T-helper 17 cell (primary cell): ENCODE measurements at regions not wholly inside any gene's neighbourhood (a gene's known extent, or its start where the extent isn't known, plus 50 kb on each side); places are given as distances from the start of the nearest gene placed in this dataset.
"Not testable (repeated sequence)": the region's sequence is repeated elsewhere in the genome, so short reads cannot be mapped to it uniquely, and the experiment has no call there.

ENCODE experiments used
- ATAC-seq: fragments of 150-1000 bp; cut with Tn5 transposase; 2 replicates; pipeline ENCODE4 v1.10.0; 2021; ENCODE audit warnings: mild to moderate bottlenecking, moderate library complexity
- DNase-seq, 3 donors: peaks; one replicate each; pipeline versions ENCODE4 v3.0.0 to v3.0.0-alpha.2; 2020 to 2021
- H3K9me3 ChIP-seq: one replicate; pipeline ENCODE4 v1.7.0; 2013; ENCODE audit warnings: low read length, mild to moderate bottlenecking; ENCODE audit not compliant: control insufficient read depth, poor library complexity, severe bottlenecking
- H3K27ac Mint-ChIP-seq: one replicate; pipeline ENCODE4 v1.8.0; 2022; ENCODE audit warnings: mild to moderate bottlenecking, moderate library complexity, mixed read lengths
- H3K27me3 Mint-ChIP-seq: one replicate; pipeline ENCODE4 v1.8.0; 2022; ENCODE audit warnings: mixed read lengths
- H3K36me3 Mint-ChIP-seq: one replicate; pipeline ENCODE4 v1.8.0; 2022; ENCODE audit warnings: low read depth, mixed read lengths
- H3K4me1 Mint-ChIP-seq: one replicate; pipeline ENCODE4 v1.8.0; 2022; ENCODE audit warnings: mild to moderate bottlenecking, mixed read lengths
- H3K4me3 Mint-ChIP-seq: one replicate; pipeline ENCODE4 v1.8.0; 2022; ENCODE audit warnings: mild to moderate bottlenecking, moderate library complexity, mixed read lengths

DNA sequence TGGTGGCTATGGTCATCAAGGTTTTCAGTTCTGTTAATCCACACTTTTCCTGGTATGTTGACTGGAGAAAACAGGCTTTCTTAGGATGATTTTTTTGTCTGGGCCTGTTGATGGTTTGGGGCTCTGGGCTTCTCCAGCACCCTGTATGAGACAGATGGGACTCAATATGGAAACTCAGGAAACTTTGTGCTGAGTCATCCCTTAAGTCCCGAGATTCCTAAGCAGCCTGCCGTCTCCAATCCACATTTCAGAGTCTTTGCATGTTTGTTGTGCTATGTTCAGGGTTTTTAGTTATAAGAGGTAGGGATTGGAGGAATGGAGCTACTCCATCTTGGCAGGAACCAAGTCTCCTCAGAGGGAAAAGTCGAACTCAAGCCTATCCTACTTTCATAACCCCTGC lies 253.3 kb upstream of the FOXF1 start:
- H3K9me3 ChIP-seq, result no peaks in the 10 kb centered on the region
- DNase-seq (no peak), ATAC-seq (no peak)
- Mint-ChIP-seq H3K36me3 (no peaks in the 10 kb centered on the region), H3K4me3 (no peak overlapping the region), H3K27ac (no peak overlapping the region), H3K4me1 (no peaks in the 10 kb centered on the region), H3K27me3 (no peaks in the 10 kb centered on the region)

DNA sequence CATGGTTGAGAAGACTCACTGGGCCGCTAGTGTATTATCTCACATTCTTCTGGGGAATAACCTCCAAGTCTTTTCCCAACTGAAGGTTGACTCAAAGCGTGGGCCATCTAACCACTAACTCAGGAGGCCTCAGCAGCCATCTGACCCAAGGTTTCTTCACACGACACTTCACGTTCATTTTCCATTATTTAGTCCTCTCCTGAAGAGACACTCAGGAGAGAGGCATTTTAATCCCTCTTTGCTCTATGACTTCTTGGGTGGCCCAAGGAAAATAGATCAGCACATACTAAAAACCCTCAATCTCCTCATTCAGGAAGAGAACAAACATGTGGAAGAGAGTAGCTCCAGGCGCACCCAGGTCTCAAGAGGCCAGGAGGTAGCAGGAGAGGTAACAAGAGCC lies 252.8 kb upstream of the FOXF1 start:
- ATAC-seq (no peak), DNase-seq (no peak)
- Mint-ChIP-seq H3K4me3 (no peak overlapping the region), H3K27ac (no peak overlapping the region), H3K27me3 (no peaks in the 10 kb centered on the region), H3K4me1 (no peaks in the 10 kb centered on the region), H3K36me3 (no peaks in the 10 kb centered on the region)
- no peaks in the 10 kb centered on the region for H3K9me3 ChIP-seq

DNA sequence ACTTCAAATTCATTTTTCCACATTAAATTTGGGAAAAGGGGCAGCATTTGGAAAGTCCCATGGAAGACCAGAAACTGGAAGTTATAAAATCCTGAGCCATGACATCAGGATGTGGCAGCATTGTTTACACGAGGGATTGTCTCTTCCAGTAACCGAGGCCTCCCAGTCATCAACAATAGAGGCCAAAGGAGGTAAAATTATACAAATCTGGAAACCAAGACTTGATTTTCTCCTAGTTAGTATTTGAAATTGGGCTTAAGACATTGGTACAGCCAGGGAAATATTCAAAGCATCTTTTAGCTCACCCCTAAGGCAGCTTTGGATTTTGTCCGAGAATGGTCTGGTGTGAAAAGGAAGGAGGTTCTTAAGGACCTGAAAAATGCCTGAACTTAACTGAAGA lies 251.6 kb upstream of the FOXF1 start:
- Mint-ChIP-seq H3K36me3 (no peaks in the 10 kb centered on the region), H3K27me3 (no peaks in the 10 kb centered on the region), H3K27ac (no peak overlapping the region), H3K4me3 (no peak overlapping the region), H3K4me1 (no peaks in the 10 kb centered on the region)
- no peaks in the 10 kb centered on the region for H3K9me3 ChIP-seq
- no peak for ATAC-seq
- DNase-seq, result no peak

DNA sequence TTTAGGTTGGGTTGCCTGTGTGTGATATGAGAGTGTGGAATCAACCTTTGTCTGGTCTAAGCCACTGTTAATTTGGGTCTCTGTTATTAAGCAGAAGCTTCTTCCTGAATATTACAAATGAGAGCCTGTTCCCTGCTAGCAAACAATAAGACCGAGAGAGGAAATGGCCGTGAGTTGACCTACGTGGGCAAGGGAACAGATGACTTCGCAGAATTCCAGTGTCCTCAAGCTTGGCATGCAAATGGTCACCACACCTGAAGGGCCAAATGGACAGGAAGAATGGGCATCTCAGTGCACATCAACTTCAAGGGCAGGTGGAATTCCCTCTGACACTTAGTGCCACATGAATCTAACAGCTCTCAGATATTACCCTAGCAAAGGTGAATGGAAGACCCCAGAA lies 250.8 kb upstream of the FOXF1 start:
- Mint-ChIP-seq H3K36me3 (no peaks in the 10 kb centered on the region), H3K4me3 (no peak overlapping the region), H3K4me1 (no peaks in the 10 kb centered on the region), H3K27me3 (no peaks in the 10 kb centered on the region), H3K27ac (no peak overlapping the region)
- DNase-seq, result no peak
- H3K9me3 ChIP-seq, result no peaks in the 10 kb centered on the region
- no peak for ATAC-seq

DNA sequence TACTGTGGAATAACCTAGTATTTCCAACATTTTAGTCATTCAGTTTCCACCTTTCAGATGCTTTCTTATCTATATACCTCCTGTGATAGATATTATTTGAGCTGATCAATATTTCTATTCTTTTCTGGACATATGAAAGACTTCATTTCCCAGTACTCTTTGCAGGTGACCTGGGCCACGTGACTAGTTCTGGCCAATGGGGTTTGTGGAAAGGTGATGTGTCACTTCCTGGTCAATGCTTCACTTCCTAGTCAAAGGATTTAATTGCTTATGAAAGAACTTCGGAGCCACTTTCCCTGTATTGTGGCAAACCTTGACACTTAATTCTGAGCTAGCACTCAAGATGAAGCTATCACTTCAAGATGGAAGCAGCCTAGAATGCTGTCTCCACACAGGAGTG lies 248.9 kb upstream of the FOXF1 start:
- DNase-seq, result no peak
- Mint-ChIP-seq H3K27me3 (no peaks in the 10 kb centered on the region), H3K36me3 (no peaks in the 10 kb centered on the region), H3K27ac (no peak overlapping the region), H3K4me3 (no peak overlapping the region), H3K4me1 (no peaks in the 10 kb centered on the region)
- H3K9me3 ChIP-seq, result no peaks in the 10 kb centered on the region
- ATAC-seq, result no peak

DNA sequence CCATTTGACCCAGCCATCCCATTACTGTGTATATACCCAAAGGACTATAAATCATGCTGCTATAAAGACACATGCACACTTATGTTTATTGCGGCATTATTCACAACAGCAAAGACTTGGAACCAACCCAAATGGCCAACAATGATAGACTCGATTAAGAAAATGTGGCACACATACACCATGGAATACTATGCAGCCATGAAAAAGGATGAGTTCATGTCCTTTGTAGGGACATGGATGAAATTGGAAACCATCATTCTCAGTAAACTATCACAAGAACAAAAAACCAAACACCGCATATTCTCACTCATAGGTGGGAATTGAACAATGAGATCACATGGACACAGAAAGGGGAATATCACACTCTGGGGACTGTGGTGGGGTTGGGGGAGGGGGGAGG lies 242.7 kb upstream of the FOXF1 start:
- ATAC-seq, H3K36me3 Mint-ChIP-seq, H3K4me3 Mint-ChIP-seq, H3K9me3 ChIP-seq, H3K27ac Mint-ChIP-seq, H3K27me3 Mint-ChIP-seq, H3K4me1 Mint-ChIP-seq, DNase-seq: not testable (repeated sequence)

DNA sequence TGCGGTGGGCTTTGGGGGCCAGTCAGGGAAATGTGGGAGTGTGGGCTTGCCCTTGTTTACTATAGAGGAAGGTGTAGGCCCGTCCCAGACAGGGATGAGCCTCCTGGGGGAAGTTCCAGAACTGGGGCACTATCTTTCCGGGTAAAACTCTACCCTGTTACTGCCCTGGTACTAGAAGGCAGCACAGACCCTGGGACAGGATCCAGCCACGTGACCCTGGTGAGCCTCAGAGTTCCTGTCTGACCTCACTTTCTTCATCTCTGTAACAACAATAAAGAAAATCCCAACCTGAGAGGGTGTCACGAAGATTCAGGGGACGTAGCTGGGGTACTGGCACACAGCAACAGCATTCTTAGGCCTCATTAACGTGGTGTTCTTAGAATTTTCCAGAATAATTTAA lies 239.6 kb upstream of the FOXF1 start:
- H3K4me3 Mint-ChIP-seq, result no peak overlapping the region
- no peak for DNase-seq
- H3K27me3 Mint-ChIP-seq, result peaks cover 18% of the 10 kb centered on the region
- no peak overlapping the region for H3K27ac Mint-ChIP-seq
- no peaks in the 10 kb centered on the region for H3K4me1 Mint-ChIP-seq
- H3K9me3 ChIP-seq, result no peaks in the 10 kb centered on the region
- ATAC-seq, result no peak
- no peaks in the 10 kb centered on the region for H3K36me3 Mint-ChIP-seq

DNA sequence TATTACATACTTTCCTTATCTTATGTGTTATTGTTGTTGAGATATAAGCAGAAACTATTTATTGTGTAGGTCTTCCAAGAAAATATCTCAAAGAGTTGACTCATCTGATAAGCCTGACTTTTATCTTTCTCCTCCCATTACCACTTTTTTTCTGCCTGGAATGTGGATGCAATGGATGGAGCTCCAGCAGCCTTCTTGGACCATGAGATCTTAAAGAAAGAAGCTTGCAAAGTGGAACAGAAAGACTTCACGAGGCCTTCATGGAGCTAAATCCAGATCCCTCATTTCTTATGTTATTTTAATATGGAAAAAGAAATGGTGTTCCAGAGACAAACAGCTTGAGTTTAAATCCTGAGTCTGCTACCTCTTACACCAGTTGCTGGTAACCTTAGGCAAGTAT lies 237.6 kb upstream of the FOXF1 start:
- Mint-ChIP-seq H3K27me3 (peaks cover 30% of the 10 kb centered on the region), H3K27ac (no peak overlapping the region), H3K4me3 (no peak overlapping the region), H3K36me3 (no peaks in the 10 kb centered on the region), H3K4me1 (no peaks in the 10 kb centered on the region)
- H3K9me3 ChIP-seq, result no peaks in the 10 kb centered on the region
- DNase-seq (no peak), ATAC-seq (no peak)

DNA sequence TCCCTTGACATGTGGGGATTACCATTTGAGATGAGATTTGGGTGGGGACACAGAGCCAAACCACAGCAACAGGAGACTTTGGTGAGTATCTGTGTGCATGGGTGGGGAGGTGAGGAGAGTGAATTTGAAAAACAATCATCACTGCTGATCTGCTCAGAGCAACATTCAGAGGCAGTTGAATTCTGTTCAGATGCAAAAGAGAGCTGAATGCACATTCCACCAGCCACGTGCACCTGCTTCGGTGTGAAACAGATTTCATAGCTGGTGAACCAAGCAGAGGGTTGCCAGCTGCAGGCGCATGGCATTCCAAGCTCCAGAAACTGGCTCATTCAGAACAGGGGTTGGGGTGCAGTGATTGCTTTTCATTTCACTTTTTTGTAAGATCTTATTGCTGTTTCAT lies 233.1 kb upstream of the FOXF1 start:
- H3K9me3 ChIP-seq, result no peaks in the 10 kb centered on the region
- H3K36me3 Mint-ChIP-seq, result no peaks in the 10 kb centered on the region
- H3K27ac Mint-ChIP-seq, result no peak overlapping the region
- no peak overlapping the region for H3K4me3 Mint-ChIP-seq
- peaks cover 63% of the 10 kb centered on the region for H3K27me3 Mint-ChIP-seq
- no peaks in the 10 kb centered on the region for H3K4me1 Mint-ChIP-seq
- ATAC-seq (no peak), DNase-seq (no peak)

DNA sequence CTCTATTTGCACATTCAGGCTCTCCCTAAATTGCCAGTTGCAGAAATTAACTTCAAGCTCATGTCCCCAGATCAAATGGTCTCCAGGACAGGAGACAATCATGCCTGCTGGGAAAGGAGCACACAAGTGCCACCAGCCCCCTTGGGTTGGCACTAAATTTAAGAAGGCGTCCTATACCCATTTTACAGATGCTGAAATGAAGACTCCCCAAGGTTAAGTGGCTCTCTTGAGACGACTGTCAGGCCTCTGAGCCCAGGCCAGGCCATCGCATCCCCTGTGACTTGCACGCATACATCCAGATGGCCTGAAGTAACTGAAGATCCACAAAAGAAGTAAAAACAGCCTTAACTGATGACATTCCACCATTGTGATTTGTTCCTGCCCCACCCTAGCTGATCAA lies 232.5 kb upstream of the FOXF1 start:
- not testable (repeated sequence) for H3K27ac Mint-ChIP-seq

DNA sequence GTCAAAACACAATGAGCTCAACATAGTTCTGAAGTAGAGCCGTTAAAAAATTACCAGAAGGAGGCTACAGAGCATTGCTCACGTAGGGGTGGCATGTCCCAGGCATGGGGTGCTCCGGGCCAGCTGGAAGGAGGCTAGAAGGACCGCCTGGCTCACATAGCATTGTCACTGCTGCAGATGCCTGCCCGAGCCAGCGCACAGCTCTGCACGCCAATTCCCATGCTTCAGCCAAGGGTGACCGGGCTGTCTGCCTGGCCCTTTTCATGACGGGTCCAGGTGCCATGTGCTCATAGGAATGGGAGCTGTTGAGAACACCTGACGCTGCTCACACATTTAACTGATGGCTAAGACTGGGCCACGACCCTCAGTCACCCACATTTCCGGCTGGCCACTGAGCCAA lies 228.9 kb upstream of the FOXF1 start:
- Mint-ChIP-seq H3K36me3 (no peaks in the 10 kb centered on the region), H3K27ac (no peak overlapping the region), H3K4me1 (no peaks in the 10 kb centered on the region), H3K4me3 (no peak overlapping the region), H3K27me3 (peaks cover 68% of the 10 kb centered on the region)
- no peaks in the 10 kb centered on the region for H3K9me3 ChIP-seq
- ATAC-seq (no peak), DNase-seq (no peak)

More for the DNA sequence above, 232.5 kb upstream of the FOXF1 start:
- peaks cover 64% of the 10 kb centered on the region for H3K27me3 Mint-ChIP-seq
- H3K36me3 Mint-ChIP-seq, ATAC-seq, DNase-seq, H3K9me3 ChIP-seq, H3K4me3 Mint-ChIP-seq, H3K4me1 Mint-ChIP-seq: not testable (repeated sequence)

DNA sequence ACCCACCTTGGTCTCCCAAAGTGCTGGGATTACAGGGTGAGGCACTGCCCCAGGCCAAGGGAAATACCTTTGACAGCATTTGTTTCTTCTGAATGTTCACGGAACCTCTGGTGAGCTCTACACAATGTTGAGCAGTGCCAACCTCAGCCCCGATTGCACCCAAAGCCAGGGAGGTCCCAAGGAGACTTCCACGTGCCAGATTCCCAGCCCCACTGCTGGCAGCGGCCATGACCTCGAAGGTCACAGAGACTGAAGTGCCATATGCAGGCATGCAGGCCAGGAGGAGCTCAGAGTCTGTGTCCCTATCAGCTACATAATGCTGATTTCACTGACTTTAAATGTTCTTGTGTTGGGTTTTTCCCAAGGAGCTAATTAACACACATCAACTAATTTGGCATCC lies 226.4 kb upstream of the FOXF1 start:
- peaks cover 70% of the 10 kb centered on the region for H3K27me3 Mint-ChIP-seq
- no peak for DNase-seq
- H3K36me3 Mint-ChIP-seq, result peaks cover 2% of the 10 kb centered on the region
- ATAC-seq, result no peak
- H3K9me3 ChIP-seq, result no peaks in the 10 kb centered on the region
- no peaks in the 10 kb centered on the region for H3K4me1 Mint-ChIP-seq
- no peak overlapping the region for H3K4me3 Mint-ChIP-seq
- H3K27ac Mint-ChIP-seq, result no peak overlapping the region

DNA sequence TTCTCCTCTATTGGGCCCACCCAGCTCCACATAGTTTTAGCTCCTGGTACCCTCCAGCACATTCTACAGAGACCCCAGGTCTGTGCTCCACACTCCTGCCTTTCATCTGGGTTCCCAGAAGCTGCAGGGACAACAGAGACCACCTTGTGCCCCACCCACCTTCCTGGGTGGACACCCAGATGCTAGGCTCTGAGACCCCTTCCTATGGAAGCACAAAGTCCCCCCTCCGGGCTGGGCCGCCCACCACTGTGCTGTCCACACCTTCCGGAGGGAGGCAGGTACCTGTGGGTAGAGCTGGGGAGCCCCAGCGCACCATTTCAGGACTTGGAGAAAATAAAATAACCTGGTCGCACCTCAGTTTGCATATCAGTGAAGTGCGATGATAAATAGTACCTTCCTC lies 224.9 kb upstream of the FOXF1 start:
- H3K27ac Mint-ChIP-seq, result no peak overlapping the region
- H3K36me3 Mint-ChIP-seq, result peaks cover 2% of the 10 kb centered on the region
- peaks cover 76% of the 10 kb centered on the region for H3K27me3 Mint-ChIP-seq
- ATAC-seq, result no peak
- no peak overlapping the region for H3K4me3 Mint-ChIP-seq
- no peaks in the 10 kb centered on the region for H3K9me3 ChIP-seq
- H3K4me1 Mint-ChIP-seq, result no peaks in the 10 kb centered on the region
- no peak for DNase-seq

DNA sequence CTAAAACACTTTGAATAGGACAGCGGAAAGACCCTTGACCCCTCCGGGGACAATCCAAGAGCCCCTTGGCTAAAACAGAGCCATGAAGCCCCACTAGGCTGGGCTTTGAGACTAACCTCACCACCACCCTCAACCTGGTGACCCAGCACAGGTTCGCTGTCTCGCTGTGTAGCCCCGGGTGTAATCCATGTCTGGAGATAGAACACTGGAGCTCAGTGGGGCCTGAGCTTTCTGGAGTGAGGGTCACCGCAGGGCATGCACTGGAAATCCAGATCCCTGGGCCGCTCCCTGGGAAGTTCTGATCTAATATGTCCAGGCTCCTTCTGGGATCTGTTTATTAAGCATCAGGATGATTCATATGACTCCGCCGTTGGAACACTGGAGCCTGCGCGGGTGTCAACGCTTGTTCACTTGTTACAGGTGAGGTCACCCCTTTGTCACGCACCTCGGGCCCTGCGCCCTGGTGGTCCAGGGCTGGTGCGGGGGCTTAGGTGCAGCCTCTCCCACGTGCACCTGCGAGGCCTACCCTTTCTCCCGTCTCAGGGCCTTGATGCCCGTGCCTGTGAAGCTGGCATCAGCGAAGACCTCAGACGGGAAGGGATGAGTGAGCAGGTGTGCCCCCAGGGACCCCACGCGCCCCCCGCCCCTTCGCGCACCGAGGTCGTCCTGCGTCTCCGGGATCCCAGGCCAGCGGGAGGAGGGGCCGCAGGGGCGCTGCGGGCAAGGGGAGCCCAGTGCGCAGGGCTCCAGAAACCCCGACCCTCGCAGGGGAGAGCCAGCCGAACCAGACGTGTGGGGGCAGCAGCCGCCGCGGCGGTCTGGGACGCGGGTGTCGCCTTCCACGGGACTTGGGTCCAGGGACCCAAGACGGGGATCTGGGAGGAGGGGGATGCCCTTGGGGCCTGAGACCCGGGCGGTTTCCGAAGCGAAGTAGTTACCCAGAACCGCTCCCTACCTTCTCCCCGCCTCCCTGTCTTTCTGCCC lies 224.1 kb upstream of the FOXF1 start:
- H3K9me3 ChIP-seq, result no peaks in the 10 kb centered on the region
- H3K4me3 Mint-ChIP-seq, result no peak overlapping the region
- no peaks in the 10 kb centered on the region for H3K4me1 Mint-ChIP-seq
- H3K27me3 Mint-ChIP-seq, result peaks cover 76% of the 10 kb centered on the region
- DNase-seq (no peak), ATAC-seq (no peak)
- no peak overlapping the region for H3K27ac Mint-ChIP-seq
- H3K36me3 Mint-ChIP-seq, result peaks cover 2% of the 10 kb centered on the region
